ENCODE measurements at regions not wholly inside any gene's neighbourhood (a gene's known extent, or its start where the extent isn't known, plus 50 kb on each side); places are given as distances from the start of the nearest gene placed in this dataset.

GRCh38 chrX:140848800-140849199 lies 139.2 kb downstream of the LINC00632 start:
- no peak for DNase-seq

DNA sequence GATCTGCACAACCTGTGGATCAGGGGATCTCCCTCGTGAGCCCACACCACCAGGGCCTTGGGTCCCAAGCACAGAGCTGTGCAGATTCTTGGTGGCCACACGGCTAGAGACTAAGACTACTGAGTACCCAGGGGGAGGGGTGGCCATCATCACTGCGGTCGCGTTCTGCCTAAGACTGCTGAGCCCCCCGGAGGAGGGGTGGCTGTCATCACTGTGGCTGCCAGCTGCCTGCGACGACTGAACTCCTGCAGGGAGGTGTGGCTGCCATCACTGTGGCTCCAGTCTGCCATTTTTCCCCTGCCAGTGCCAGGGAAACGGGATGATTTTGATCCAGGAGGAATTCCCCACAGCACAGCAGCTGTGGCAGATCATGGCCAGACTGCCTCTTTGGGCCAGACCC lies 141.7 kb upstream of the SPANXB1 start:
- no peak for DNase-seq

- DNase-seq, result no peak
Observed at GRCh38 chrX:140866446-140866845, 135.9 kb upstream of the SPANXB1 start.

GRCh38 chrX:140912606-140913005 lies 89.8 kb upstream of the SPANXB1 start:
- DNase-seq, result no peak

- DNase-seq, result no peak
Observed at GRCh38 chrX:140913802-140914501, 88.4 kb upstream of the SPANXB1 start.

GRCh38 chrX:140916872-140917271 lies 85.5 kb upstream of the SPANXB1 start:
- no peak for DNase-seq

DNA sequence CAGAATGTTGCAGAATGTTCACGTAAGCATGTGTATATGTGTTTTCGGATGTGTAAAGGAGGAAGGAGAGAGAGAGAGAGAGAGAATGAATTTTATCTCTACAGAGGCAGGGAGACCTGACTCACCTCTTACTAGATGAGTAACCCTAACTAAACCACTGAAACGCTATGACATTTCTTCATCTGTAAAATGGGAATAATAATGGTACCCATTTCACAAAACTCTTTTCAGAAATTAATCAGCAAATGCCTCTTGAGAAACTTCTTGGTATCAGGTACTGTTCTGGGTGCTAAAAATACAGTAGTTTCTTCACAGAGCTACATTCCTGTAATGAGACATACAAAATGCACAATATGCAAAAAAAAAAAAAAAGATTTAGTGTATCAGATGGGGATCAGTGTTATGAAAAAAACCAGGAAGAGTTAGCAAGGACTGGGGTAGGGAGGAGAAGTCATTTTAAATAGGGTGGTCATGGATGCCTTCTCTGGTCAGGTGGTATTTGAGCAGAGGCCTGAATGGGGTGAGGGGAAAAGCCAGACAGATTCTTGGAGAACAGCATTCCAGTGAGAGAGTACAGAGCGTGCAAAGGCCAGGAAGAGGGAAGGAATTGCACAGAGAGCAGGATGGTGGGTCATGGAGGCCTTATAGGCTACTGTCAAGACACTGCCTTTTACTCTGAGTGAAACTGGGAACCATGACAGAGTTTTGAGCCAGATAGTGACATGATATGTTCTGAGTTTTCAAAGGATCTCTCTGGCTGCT lies 84.9 kb upstream of the SPANXB1 start:
- no peak for DNase-seq

DNA sequence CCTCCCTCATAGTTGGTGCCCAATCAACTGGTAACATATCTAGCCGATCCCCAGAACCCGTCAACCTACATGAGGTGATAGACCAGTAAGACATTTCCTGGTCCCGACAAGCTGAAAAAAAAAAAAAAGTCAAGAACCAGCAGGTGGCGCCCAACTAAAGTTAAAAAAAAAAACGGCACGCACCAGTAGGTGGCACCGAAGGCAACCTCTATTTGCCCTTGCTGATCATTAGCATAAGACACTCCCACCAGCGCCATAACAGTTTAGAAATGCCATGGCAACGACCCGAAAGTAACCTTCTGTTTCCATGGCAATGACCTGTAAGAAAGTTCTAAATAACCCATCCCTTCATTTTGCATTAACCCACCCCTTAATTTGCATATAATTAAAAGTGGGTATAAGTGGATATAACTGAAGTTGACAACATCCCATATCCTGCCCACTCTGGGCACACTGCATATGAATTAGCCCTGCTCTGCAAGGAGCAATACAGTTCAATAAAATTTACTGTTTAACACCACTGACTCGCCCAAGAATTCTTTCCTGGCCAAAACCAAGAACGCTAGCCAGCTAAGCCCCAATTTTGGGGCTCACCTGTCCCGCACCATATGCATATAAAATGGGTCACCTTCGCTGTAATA lies 83.9 kb upstream of the SPANXB1 start:
- DNase-seq, result peak; percentile 23

- no peak for DNase-seq
Observed at GRCh38 chrX:140920416-140920815, 82.0 kb upstream of the SPANXB1 start.

GRCh38 chrX:140923118-140923517 lies 79.3 kb upstream of the SPANXB1 start:
- no peak for DNase-seq

- DNase-seq, result no peak
Observed at GRCh38 chrX:140928739-140929138, 73.7 kb upstream of the SPANXB1 start.

GRCh38 chrX:140933016-140933415 lies 69.4 kb upstream of the SPANXB1 start:
- DNase-seq, result no peak

- DNase-seq, result no peak
Observed at GRCh38 chrX:140933874-140934655, 68.3 kb upstream of the SPANXB1 start.

DNA sequence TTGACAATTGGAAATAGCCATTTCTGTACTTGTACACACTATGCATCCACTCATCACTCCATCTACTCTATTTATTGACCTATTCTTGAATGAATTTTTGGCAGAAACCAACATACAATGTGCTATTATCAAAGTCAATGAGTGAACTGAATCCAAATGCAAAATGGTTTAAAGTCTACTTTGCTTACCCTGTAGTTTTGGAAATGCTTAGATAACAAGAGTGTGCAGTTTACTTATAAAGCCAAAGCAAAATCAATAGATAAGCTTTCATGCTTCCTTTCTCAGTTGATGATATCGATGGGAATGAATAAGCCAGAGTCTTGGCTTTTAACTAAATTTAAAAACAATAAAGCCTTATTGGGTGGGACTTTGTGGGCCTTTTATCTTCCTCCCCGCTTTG lies 58.9 kb upstream of the SPANXB1 start:
- no peak for DNase-seq

- DNase-seq, result no peak
Observed at GRCh38 chrX:140944710-140945109, 57.7 kb upstream of the SPANXB1 start.

- no peak for DNase-seq
Observed at GRCh38 chrX:140948827-140949226, 53.6 kb upstream of the SPANXB1 start.

DNA sequence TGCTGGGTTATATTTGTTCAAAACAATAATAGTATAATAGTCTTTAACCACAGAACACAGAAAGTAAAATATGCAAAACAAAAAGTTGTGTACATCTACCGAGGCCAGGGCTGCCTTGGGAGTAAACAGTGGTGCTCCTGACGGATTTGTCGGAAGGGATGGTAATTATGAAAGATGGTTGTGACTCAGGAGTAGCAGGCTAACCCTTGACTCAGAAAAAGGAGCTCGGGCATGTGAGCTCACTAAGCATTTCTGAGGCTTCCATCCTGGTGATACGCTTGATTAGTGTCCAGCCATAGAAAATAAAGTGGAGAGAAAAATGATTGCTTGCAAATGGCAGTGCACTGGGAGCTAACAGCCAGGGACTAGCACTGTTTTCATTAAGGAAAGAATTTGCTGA lies 53.2 kb upstream of the SPANXB1 start:
- DNase-seq, result no peak

Measured in left hindlimb (tissue), 1 donor.